WTC11 (cell line): ENCODE measurements at regions not wholly inside any gene's neighbourhood (a gene's known extent, or its start where the extent isn't known, plus 50 kb on each side); places are given as distances from the start of the nearest gene placed in this dataset.

Experiments
- ATAC-seq: fragments of 200-7000 bp; cut with Tn5 transposase; 2 replicates; pipeline ENCODE4 v1.10.0; 2021; ENCODE audit warnings: mild to moderate bottlenecking, moderate library complexity
- CTCF ChIA-PET: fragments of 300-600 bp; sonication (Branson Sonifier 250); formaldehyde crosslinking; loops from one replicate; lab custom pipeline; 2021; ENCODE audit warnings: antibody characterized with exemption; lab: Charles Lee
- POLR2A ChIA-PET: fragments of 350-600 bp; sonication (Branson Sonifier 250); formaldehyde crosslinking; loops from one replicate; lab custom pipeline; 2021; ENCODE audit warnings: antibody characterized with exemption; lab: Charles Lee
- DNase-seq: peaks from one replicate; pipeline ENCODE4 v3.0.0; 2021; ENCODE audit warnings: low spot score
- H3K27ac Mint-ChIP-seq: 2 replicates; pipeline ENCODE4 v1.8.0; 2021; ENCODE audit warnings: mixed read lengths
- H3K27me3 Mint-ChIP-seq: 2 replicates; pipeline ENCODE4 v1.8.0; 2021; ENCODE audit warnings: low read depth, mild to moderate bottlenecking, moderate library complexity, mixed read lengths
- H3K36me3 Mint-ChIP-seq: 2 replicates; pipeline ENCODE4 v1.8.0; 2021; ENCODE audit warnings: mixed read lengths
- H3K4me1 Mint-ChIP-seq: 2 replicates; pipeline ENCODE4 v1.8.0; 2022; ENCODE audit warnings: mixed read lengths
- H3K4me3 Mint-ChIP-seq: 2 replicates; pipeline ENCODE4 v1.8.0; 2021; ENCODE audit warnings: mild to moderate bottlenecking, moderate library complexity, mixed read lengths
- H3K9me3 Mint-ChIP-seq: 2 replicates; pipeline ENCODE4 v1.8.0; 2021; ENCODE audit warnings: mixed read lengths
- HMGA2 ChIP-seq: fragments of 250-450 bp; sonication (Bioruptor Pico); IDR thresholded peaks from 2 replicates; pipeline ENCODE4 v1.4.0; 2021; ENCODE audit warnings: mild to moderate bottlenecking, moderate library complexity
- JUN ChIP-seq: sonication (generic); formaldehyde crosslinking; IDR thresholded peaks from 2 replicates; pipeline ENCODE4 v1.8.0; 2023; ENCODE audit warnings: mild to moderate bottlenecking, missing genetic modification reagents
- KAT7 ChIP-seq: sonication (generic); formaldehyde crosslinking; IDR thresholded peaks from 2 replicates; pipeline ENCODE4 v1.8.1; 2023; ENCODE audit warnings: missing genetic modification reagents, mild to moderate bottlenecking, borderline replicate concordance
- NFE2L1 ChIP-seq: sonication (generic); formaldehyde crosslinking; IDR thresholded peaks from 2 replicates; pipeline ENCODE4 v1.8.1; 2023; ENCODE audit warnings: missing genetic modification reagents
- NFYB ChIP-seq: sonication (generic); formaldehyde crosslinking; conservative IDR thresholded peaks from 2 replicates; pipeline ENCODE4 v1.8.0; 2022; ENCODE audit warnings: low read depth, missing genetic modification reagents
- OVOL2 ChIP-seq: fragments of 250-450 bp; sonication (Bioruptor Pico); IDR thresholded peaks from 2 replicates; pipeline ENCODE4 v1.9.0; 2021; ENCODE audit warnings: mild to moderate bottlenecking, borderline replicate concordance
- PRRX2 ChIP-seq: fragments of 250-450 bp; sonication (Bioruptor Pico); IDR thresholded peaks from 2 replicates; pipeline ENCODE4 v1.8.0; 2021; ENCODE audit warnings: mild to moderate bottlenecking
- RELA ChIP-seq: sonication (generic); formaldehyde crosslinking; IDR thresholded peaks from 2 replicates; pipeline ENCODE4 v1.8.1; 2022; ENCODE audit warnings: missing genetic modification reagents, mild to moderate bottlenecking, borderline replicate concordance
- RORB ChIP-seq: fragments of 250-450 bp; sonication (Bioruptor Pico); IDR thresholded peaks from 2 replicates; pipeline ENCODE4 v1.9.0; 2021; ENCODE audit warnings: mild to moderate bottlenecking
- TCF7 ChIP-seq: sonication (generic); formaldehyde crosslinking; IDR thresholded peaks from 2 replicates; pipeline ENCODE4 v1.8.0; 2022; ENCODE audit warnings: mild to moderate bottlenecking, low read depth, missing genetic modification reagents, moderate library complexity
- TP53 ChIP-seq: sonication (generic); formaldehyde crosslinking; IDR thresholded peaks from 2 replicates; pipeline ENCODE4 v1.8.1; 2023; ENCODE audit warnings: mild to moderate bottlenecking, missing genetic modification reagents
- ZNF121 ChIP-seq: sonication (generic); formaldehyde crosslinking; IDR thresholded peaks from 2 replicates; pipeline ENCODE4 v1.8.0; 2023; ENCODE audit warnings: missing genetic modification reagents
- ZNF138 ChIP-seq: sonication (generic); formaldehyde crosslinking; conservative IDR thresholded peaks from 2 replicates; pipeline ENCODE4 v1.8.1; 2022; ENCODE audit warnings: mild to moderate bottlenecking, moderate library complexity, missing genetic modification reagents
- ZNF232 ChIP-seq: sonication (generic); formaldehyde crosslinking; IDR thresholded peaks from 2 replicates; pipeline ENCODE4 v1.8.0; 2022; ENCODE audit warnings: mild to moderate bottlenecking, missing genetic modification reagents
- ZNF281 ChIP-seq: sonication (generic); formaldehyde crosslinking; IDR thresholded peaks from 2 replicates; pipeline ENCODE4 v1.8.0; 2023; ENCODE audit warnings: mild to moderate bottlenecking, missing genetic modification reagents
- ZNF396 ChIP-seq: fragments of 250-450 bp; sonication (Bioruptor Pico); IDR thresholded peaks from 2 replicates; pipeline ENCODE4 v1.8.0; 2021; ENCODE audit warnings: mild to moderate bottlenecking, moderate library complexity, borderline replicate concordance
- ZNF512 ChIP-seq: sonication (generic); formaldehyde crosslinking; IDR thresholded peaks from 2 replicates; pipeline ENCODE4 v1.8.1; 2022; ENCODE audit warnings: missing genetic modification reagents, borderline replicate concordance
- TF ChIP-seq, protein P1 (sequence below): sonication (generic); formaldehyde crosslinking; IDR thresholded peaks from 2 replicates; pipeline ENCODE4 v1.8.1; 2022; ENCODE audit warnings: low read depth, mild to moderate bottlenecking, moderate library complexity, missing genetic modification reagents, borderline replicate concordance
- TF ChIP-seq, protein P2 (sequence below): sonication (generic); formaldehyde crosslinking; IDR thresholded peaks from 2 replicates; pipeline ENCODE4 v1.8.1; 2022; ENCODE audit warnings: mild to moderate bottlenecking, missing genetic modification reagents, moderate library complexity, borderline replicate concordance
- TF ChIP-seq, protein P3 (sequence below): fragments of 250-450 bp; sonication (Bioruptor Pico); IDR thresholded peaks from 2 replicates; pipeline ENCODE4 v1.9.0; 2021; ENCODE audit warnings: moderate library complexity, mild to moderate bottlenecking, inconsistent platforms, borderline replicate concordance
- TF ChIP-seq, protein P4 (sequence below): sonication (generic); formaldehyde crosslinking; IDR thresholded peaks from 2 replicates; pipeline ENCODE4 v1.8.1; 2023; ENCODE audit warnings: mild to moderate bottlenecking, missing genetic modification reagents
- TF ChIP-seq, protein P5 (sequence below): sonication (generic); formaldehyde crosslinking; IDR thresholded peaks from 2 replicates; pipeline ENCODE4 v1.8.0; 2022; ENCODE audit warnings: mild to moderate bottlenecking, missing genetic modification reagents

DNA sequence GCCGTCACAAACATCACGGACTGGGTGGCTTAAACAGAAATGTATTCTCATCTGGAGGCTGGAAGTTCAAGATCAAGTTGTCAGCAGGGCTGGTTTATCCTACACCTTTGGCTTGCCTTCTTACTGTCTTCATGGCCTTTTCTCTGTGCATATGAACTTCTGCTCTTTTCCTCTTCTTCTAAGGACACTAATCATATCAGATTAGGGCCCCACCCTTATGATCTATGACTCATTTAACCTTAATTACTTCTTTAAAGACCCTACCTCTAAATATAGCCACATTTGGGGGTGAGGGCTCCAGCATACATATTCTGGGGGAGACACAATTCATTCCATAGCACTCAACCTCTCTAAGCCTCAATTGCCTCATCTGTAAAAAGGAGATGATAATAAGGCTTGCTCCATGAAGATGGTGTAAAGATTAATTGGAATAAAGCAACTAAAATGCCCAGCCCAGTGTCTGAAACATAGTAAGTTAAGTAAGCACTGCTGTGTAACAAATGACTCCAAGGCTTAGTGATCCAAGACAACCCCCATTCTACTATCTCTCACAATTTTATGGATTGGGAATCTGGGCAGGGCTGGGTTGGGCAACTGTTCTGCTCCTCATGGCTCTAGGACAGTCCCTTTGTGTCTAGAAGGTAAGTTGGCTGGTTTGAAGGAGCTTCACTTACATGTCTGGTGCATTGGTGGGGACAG is 119.8 kb downstream of the BANF2 start:
- POLR2A ChIA-PET, result no interaction called here

DNA sequence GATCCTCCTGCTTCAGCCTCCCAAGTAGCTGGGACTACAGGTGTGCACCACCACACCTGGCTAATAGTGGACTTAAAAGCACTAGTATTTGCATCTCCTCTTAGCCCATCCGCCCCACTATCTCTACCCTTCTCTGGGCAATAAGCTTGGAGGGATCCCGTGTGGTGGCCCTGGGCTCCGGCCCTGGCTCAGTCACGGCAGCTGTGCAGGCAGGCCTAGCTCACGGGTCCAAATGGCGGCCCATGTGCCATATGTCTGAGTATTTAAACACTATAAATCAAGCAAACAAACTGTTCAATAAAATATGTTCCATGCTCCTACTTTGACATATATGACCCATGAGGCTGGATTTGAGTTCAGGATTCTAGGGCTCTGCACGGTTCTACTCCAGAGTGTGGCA is 118.4 kb downstream of the BANF2 start:
- Mint-ChIP-seq H3K36me3 (no peaks in the 10 kb centered on the region), H3K4me3 (no peak overlapping the region), H3K9me3 (peaks cover 14% of the 10 kb centered on the region), H3K27me3 (no peaks in the 10 kb centered on the region), H3K27ac (no peak overlapping the region), H3K4me1 (peaks cover 9% of the 10 kb centered on the region)
- POLR2A ChIA-PET, result no interaction called here
- DNase-seq, result no peak
- CTCF ChIA-PET, result no interaction called here
- no peak for ATAC-seq
- TF ChIP-seq ZNF396 (CRISPR knock-in tag) (no peak), ZNF281 (CRISPR knock-in tag) (no peak), NFYB (no peak), PRRX2 (no peak), ZNF121 (CRISPR knock-in tag) (no peak), ZNF232 (CRISPR knock-in tag) (no peak), TP53 (CRISPR knock-in tag) (no peak), HMGA2 (CRISPR knock-in tag) (no peak), TCF7 (CRISPR knock-in tag) (no peak), KAT7 (no peak), ZNF138 (CRISPR knock-in tag) (no peak), NFE2L1 (no peak), RORB (no peak), OVOL2 (CRISPR knock-in tag) (no peak)
- TF ChIP-seq, protein P1, sequence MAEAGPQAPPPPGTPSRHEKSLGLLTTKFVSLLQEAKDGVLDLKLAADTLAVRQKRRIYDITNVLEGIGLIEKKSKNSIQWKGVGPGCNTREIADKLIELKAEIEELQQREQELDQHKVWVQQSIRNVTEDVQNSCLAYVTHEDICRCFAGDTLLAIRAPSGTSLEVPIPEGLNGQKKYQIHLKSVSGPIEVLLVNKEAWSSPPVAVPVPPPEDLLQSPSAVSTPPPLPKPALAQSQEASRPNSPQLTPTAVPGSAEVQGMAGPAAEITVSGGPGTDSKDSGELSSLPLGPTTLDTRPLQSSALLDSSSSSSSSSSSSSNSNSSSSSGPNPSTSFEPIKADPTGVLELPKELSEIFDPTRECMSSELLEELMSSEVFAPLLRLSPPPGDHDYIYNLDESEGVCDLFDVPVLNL, result no peak
- TF ChIP-seq, protein P2, sequence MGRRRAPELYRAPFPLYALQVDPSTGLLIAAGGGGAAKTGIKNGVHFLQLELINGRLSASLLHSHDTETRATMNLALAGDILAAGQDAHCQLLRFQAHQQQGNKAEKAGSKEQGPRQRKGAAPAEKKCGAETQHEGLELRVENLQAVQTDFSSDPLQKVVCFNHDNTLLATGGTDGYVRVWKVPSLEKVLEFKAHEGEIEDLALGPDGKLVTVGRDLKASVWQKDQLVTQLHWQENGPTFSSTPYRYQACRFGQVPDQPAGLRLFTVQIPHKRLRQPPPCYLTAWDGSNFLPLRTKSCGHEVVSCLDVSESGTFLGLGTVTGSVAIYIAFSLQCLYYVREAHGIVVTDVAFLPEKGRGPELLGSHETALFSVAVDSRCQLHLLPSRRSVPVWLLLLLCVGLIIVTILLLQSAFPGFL (CRISPR knock-in tag), result no peak
- TF ChIP-seq, protein P3, sequence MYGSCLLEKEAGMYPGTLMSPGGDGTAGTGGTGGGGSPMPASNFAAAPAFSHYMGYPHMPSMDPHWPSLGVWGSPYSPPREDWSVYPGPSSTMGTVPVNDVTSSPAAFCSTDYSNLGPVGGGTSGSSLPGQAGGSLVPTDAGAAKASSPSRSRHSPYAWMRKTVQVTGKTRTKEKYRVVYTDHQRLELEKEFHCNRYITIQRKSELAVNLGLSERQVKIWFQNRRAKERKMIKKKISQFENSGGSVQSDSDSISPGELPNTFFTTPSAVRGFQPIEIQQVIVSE, result no peak
- TF ChIP-seq, protein P4, sequence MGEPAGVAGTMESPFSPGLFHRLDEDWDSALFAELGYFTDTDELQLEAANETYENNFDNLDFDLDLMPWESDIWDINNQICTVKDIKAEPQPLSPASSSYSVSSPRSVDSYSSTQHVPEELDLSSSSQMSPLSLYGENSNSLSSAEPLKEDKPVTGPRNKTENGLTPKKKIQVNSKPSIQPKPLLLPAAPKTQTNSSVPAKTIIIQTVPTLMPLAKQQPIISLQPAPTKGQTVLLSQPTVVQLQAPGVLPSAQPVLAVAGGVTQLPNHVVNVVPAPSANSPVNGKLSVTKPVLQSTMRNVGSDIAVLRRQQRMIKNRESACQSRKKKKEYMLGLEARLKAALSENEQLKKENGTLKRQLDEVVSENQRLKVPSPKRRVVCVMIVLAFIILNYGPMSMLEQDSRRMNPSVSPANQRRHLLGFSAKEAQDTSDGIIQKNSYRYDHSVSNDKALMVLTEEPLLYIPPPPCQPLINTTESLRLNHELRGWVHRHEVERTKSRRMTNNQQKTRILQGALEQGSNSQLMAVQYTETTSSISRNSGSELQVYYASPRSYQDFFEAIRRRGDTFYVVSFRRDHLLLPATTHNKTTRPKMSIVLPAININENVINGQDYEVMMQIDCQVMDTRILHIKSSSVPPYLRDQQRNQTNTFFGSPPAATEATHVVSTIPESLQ (CRISPR knock-in tag), result no peak
- TF ChIP-seq, protein P5, sequence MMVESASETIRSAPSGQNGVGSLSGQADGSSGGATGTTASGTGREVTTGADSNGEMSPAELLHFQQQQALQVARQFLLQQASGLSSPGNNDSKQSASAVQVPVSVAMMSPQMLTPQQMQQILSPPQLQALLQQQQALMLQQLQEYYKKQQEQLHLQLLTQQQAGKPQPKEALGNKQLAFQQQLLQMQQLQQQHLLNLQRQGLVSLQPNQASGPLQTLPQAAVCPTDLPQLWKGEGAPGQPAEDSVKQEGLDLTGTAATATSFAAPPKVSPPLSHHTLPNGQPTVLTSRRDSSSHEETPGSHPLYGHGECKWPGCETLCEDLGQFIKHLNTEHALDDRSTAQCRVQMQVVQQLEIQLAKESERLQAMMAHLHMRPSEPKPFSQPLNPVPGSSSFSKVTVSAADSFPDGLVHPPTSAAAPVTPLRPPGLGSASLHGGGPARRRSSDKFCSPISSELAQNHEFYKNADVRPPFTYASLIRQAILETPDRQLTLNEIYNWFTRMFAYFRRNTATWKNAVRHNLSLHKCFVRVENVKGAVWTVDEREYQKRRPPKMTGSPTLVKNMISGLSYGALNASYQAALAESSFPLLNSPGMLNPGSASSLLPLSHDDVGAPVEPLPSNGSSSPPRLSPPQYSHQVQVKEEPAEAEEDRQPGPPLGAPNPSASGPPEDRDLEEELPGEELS (CRISPR knock-in tag), result no peak

More for the DNA sequence above, 119.8 kb downstream of the BANF2 start:
- Mint-ChIP-seq H3K36me3 (no peaks in the 10 kb centered on the region), H3K27ac (no peak overlapping the region)
- no peak for ATAC-seq
- TF ChIP-seq ZNF512 (CRISPR knock-in tag), result no peak
- TF ChIP-seq JUN (CRISPR knock-in tag), result no peak
- TF ChIP-seq RELA (CRISPR knock-in tag), result no peak
- TF ChIP-seq, all 79 proteins: peak for 0
- Mint-ChIP-seq H3K27me3 (no peaks in the 10 kb centered on the region), H3K9me3 (peaks cover 14% of the 10 kb centered on the region), H3K4me3 (no peak overlapping the region), H3K4me1 (peaks cover 19% of the 10 kb centered on the region)
- CTCF ChIA-PET, result no interaction called here
- no peak for DNase-seq
